NT2/D1 (cell line): ENCODE measurements at regions not wholly inside any gene's neighbourhood (a gene's known extent, or its start where the extent isn't known, plus 50 kb on each side); places are given as distances from the start of the nearest gene placed in this dataset.

Experiments
- DNase-seq: peaks from one replicate; pipeline ENCODE4 v3.0.0-alpha.2; 2011; ENCODE audit warnings: low read depth, low spot score
- H3K27me3 ChIP-seq: 2 replicates; pipeline ENCODE4 v1.6.0; 2011; ENCODE audit warnings: mild to moderate bottlenecking; ENCODE audit not compliant: insufficient read length, insufficient read depth
- H3K36me3 ChIP-seq: 2 replicates; pipeline ENCODE4 v1.6.1; 2011; ENCODE audit warnings: mild to moderate bottlenecking, low read length, mixed read lengths; ENCODE audit not compliant: insufficient read depth, insufficient read length
- H3K4me1 ChIP-seq: 2 replicates; pipeline ENCODE4 v1.5.1; 2011; ENCODE audit not compliant: insufficient read depth, insufficient read length
- H3K4me3 ChIP-seq: 2 replicates; pipeline ENCODE4 v1.5.1; 2011; ENCODE audit warnings: low read depth; ENCODE audit not compliant: insufficient read length
- H3K9ac ChIP-seq: 2 replicates; pipeline ENCODE4 v1.6.0; 2011; ENCODE audit warnings: low read depth; ENCODE audit not compliant: insufficient read length
- H3K9me3 ChIP-seq: 2 replicates; pipeline ENCODE4 v1.5.1; 2011; ENCODE audit warnings: mild to moderate bottlenecking, low read length; ENCODE audit not compliant: insufficient read depth
- SUZ12 ChIP-seq: IDR thresholded peaks from 2 replicates; pipeline ENCODE4 v1.6.1; 2011; ENCODE audit not compliant: insufficient read length, insufficient read depth; ENCODE audit errors: extremely low read depth
- YY1 ChIP-seq: IDR thresholded peaks from 2 replicates; pipeline ENCODE4 v1.6.1; 2011; ENCODE audit not compliant: insufficient read length, insufficient read depth
- ZNF274 ChIP-seq: IDR thresholded peaks from 2 replicates; pipeline ENCODE4 v1.6.1; 2011; ENCODE audit warnings: mild to moderate bottlenecking, low read depth, low read length

GRCh38 chr12:67735868-67736267, 87.3 kb downstream of the DYRK2 start:
- no peaks in the 10 kb centered on the region for H3K36me3 ChIP-seq
- H3K27me3 ChIP-seq, result no peaks in the 10 kb centered on the region
- no peaks in the 10 kb centered on the region for H3K9me3 ChIP-seq
- TF ChIP-seq ZNF274 (no peak), YY1 (no peak)
- DNase-seq, result no peak
- H3K4me1 ChIP-seq, result no peaks in the 10 kb centered on the region
- H3K9ac ChIP-seq, result no peak overlapping the region
- H3K4me3 ChIP-seq, result no peak overlapping the region

- H3K4me3 ChIP-seq, result no peak overlapping the region
- H3K36me3 ChIP-seq, result no peaks in the 10 kb centered on the region
- TF ChIP-seq YY1 (no peak), SUZ12 (no peak)
- H3K9ac ChIP-seq, result no peak overlapping the region
- no peak for DNase-seq
- no peaks in the 10 kb centered on the region for H3K27me3 ChIP-seq
- no peaks in the 10 kb centered on the region for H3K9me3 ChIP-seq
- H3K4me1 ChIP-seq, result peaks cover 4% of the 10 kb centered on the region
These were observed 92.2 kb downstream of the DYRK2 start for GRCh38 chr12:67740711-67741110.

GRCh38 chr12:67741270-67741669, 92.7 kb downstream of the DYRK2 start:
- no peaks in the 10 kb centered on the region for H3K27me3 ChIP-seq
- no peak for DNase-seq
- TF ChIP-seq SUZ12, result no peak
- TF ChIP-seq YY1, result no peak
- TF ChIP-seq ZNF274, result no peak
- no peak overlapping the region for H3K9ac ChIP-seq
- no peaks in the 10 kb centered on the region for H3K9me3 ChIP-seq
- H3K4me1 ChIP-seq, result peaks cover 4% of the 10 kb centered on the region
- H3K36me3 ChIP-seq, result no peaks in the 10 kb centered on the region
- no peak overlapping the region for H3K4me3 ChIP-seq

- no peak overlapping the region for H3K9ac ChIP-seq
- no peak for DNase-seq
- no peak overlapping the region for H3K4me3 ChIP-seq
- H3K9me3 ChIP-seq, result no peaks in the 10 kb centered on the region
- no peak for TF ChIP-seq ZNF274
- no peak for TF ChIP-seq YY1
- TF ChIP-seq SUZ12, result no peak
- H3K36me3 ChIP-seq, result no peaks in the 10 kb centered on the region
- H3K27me3 ChIP-seq, result no peaks in the 10 kb centered on the region
- H3K4me1 ChIP-seq, result peaks cover 4% of the 10 kb centered on the region
These were observed 93.9 kb downstream of the DYRK2 start for GRCh38 chr12:67742461-67742860.

GRCh38 chr12:67747869-67748742, 99.6 kb downstream of the DYRK2 start:
- DNase-seq, result no peak
- Histone ChIP-seq H3K4me1 (no peaks in the 10 kb centered on the region), H3K4me3 (no peak overlapping the region)

GRCh38 chr12:67748743-67749040, 100.1 kb downstream of the DYRK2 start:
- Histone ChIP-seq H3K9me3 (no peaks in the 10 kb centered on the region), H3K9ac (no peak overlapping the region), H3K27me3 (no peaks in the 10 kb centered on the region), H3K4me3 (no peak overlapping the region), H3K4me1 (no peaks in the 10 kb centered on the region), H3K36me3 (no peaks in the 10 kb centered on the region)
- TF ChIP-seq ZNF274, result no peak
- no peak for TF ChIP-seq SUZ12
- no peak for TF ChIP-seq YY1
- DNase-seq, result no peak

More at GRCh38 chr12:67747869-67748742, 99.6 kb downstream of the DYRK2 start:
- no peak overlapping the region for H3K9ac ChIP-seq
- H3K36me3 ChIP-seq, result no peaks in the 10 kb centered on the region
- H3K27me3 ChIP-seq, result no peaks in the 10 kb centered on the region
- no peak for TF ChIP-seq YY1
- no peak for TF ChIP-seq ZNF274
- TF ChIP-seq SUZ12, result no peak
- H3K9me3 ChIP-seq, result no peaks in the 10 kb centered on the region

- DNase-seq, result no peak
These were observed 102.1 kb downstream of the DYRK2 start for GRCh38 chr12:67750513-67751183.

More at GRCh38 chr12:67750513-67751183, 102.1 kb downstream of the DYRK2 start:
- no peaks in the 10 kb centered on the region for H3K4me1 ChIP-seq
- no peaks in the 10 kb centered on the region for H3K27me3 ChIP-seq
- H3K9me3 ChIP-seq, result no peaks in the 10 kb centered on the region
- H3K36me3 ChIP-seq, result no peaks in the 10 kb centered on the region
- H3K4me3 ChIP-seq, result no peak overlapping the region
- no peak overlapping the region for H3K9ac ChIP-seq
- TF ChIP-seq YY1 (no peak), ZNF274 (no peak), SUZ12 (no peak)
